ENCODE measurements at regions not wholly inside any gene's neighbourhood (a gene's known extent, or its start where the extent isn't known, plus 50 kb on each side); places are given as distances from the start of the nearest gene placed in this dataset.

DNA sequence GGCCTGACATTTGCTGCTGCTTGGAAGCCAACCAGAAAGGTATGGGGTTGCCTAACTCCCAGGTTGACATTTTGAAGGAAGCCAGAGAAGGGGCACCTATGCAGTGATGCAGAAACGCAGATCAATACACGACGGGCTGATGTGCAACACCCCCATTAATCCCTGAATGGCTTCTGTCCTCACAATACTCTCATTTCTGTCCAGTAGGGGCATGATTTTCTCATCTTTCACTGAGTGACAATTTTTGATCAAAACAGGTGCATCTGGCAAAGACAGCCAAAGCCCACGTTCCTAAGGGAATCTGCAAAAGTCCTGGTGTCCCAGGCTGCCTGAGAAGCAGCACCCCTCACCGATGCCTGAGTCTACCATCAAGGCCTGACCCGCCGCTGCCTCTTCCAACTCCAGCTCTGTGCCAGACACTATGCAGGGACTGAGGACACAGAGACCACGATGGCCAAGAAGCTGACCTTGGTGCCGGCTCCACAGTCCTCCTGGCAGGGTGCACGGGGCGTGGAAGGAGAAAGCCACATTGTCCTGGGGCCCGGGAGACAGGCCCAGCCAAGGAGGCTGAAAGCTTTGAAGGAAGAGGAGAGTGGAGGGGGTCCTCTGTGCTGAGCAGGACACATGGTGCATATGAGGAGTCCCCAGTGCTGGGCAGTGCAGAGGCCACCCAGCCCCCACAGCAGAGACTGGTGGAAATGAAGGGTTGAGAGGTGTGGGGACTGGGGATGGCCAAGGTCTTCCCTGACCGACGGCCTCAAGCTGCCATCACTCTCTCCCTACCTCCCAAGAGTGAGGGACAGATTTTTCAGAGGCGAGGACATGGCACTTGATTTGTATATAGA is 159.6 kb downstream of the NUP210 start:
- Histone ChIP-seq H3K4me3 (ENCODE audit: low read depth, low read length, poor library complexity, severe bottlenecking) (no peak overlapping the region), H3K9me3 (ENCODE audit: low read length) (no peaks in the 10 kb centered on the region), H2AFZ (ENCODE audit: low read length) (no peak overlapping the region), H3K36me3 (ENCODE audit: insufficient read depth, low read length) (no peaks in the 10 kb centered on the region), H3K4me2 (ENCODE audit: low read length) (no peak overlapping the region), H3K4me1 (ENCODE audit: insufficient read depth, low read length, poor library complexity, severe bottlenecking) (peaks cover 17% of the 10 kb centered on the region), H4K20me1 (ENCODE audit: insufficient read depth, low read length) (no peaks in the 10 kb centered on the region), H3K79me2 (ENCODE audit: insufficient read depth, low read depth, low read length) (no peaks in the 10 kb centered on the region), H3K27ac (ENCODE audit: low read depth, low read length, poor library complexity, severe bottlenecking) (no peak overlapping the region), H3K9me2 (ENCODE audit: insufficient read depth, low read length) (no peaks in the 10 kb centered on the region)
- no TSS peak for BruUV-seq (replicated peaks)
- CTCF ChIA-PET (ENCODE audit: unreplicated experiment): no interaction called here
- TF ChIP-seq, protein P1, sequence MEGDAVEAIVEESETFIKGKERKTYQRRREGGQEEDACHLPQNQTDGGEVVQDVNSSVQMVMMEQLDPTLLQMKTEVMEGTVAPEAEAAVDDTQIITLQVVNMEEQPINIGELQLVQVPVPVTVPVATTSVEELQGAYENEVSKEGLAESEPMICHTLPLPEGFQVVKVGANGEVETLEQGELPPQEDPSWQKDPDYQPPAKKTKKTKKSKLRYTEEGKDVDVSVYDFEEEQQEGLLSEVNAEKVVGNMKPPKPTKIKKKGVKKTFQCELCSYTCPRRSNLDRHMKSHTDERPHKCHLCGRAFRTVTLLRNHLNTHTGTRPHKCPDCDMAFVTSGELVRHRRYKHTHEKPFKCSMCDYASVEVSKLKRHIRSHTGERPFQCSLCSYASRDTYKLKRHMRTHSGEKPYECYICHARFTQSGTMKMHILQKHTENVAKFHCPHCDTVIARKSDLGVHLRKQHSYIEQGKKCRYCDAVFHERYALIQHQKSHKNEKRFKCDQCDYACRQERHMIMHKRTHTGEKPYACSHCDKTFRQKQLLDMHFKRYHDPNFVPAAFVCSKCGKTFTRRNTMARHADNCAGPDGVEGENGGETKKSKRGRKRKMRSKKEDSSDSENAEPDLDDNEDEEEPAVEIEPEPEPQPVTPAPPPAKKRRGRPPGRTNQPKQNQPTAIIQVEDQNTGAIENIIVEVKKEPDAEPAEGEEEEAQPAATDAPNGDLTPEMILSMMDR (conservative IDR thresholded peaks at IDR 0.05; ENCODE audit: low read length): peak; percentile 73
- no peak for TF ChIP-seq EZH2phosphoT487 (IDR thresholded peaks at IDR 0.05; ENCODE audit: borderline replicate concordance, low read depth, low read length)
- POLR2A ChIA-PET: no interaction called here
- peak; percentile 38 for DNase-seq (ENCODE audit: low spot score)
- intact Hi-C loops (cut with micrococcal nuclease; ENCODE audit: unreplicated experiment): no loop called here

DNA sequence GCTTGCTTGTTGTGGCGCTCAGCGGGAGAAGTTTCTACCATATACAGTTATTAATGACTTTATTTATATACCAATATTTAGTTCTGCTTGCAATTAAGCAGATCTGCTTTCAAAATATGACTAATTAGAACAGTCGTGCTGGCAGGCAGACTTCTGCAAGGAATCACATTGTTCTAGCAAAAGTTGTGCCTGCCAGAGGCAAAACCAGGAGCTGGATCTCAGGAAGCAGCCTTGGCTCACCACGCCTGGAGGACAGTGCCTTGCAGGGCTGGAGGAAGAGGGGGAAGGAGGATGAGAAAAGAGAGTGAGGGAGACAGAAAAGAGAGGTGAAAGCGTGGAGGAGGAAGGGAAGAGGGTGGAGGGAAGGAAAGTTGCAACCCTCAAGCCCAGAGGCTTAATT is 160.3 kb downstream of the NUP210 start:
- no peaks in the 10 kb centered on the region for H3K36me3 ChIP-seq (ENCODE audit: insufficient read depth, low read length)
- no TSS peak for BruUV-seq (replicated peaks)
- no peak overlapping the region for H3K4me2 ChIP-seq (ENCODE audit: low read length)
- DNase-seq (ENCODE audit: low spot score): no peak
- H3K27ac ChIP-seq (ENCODE audit: low read depth, low read length, poor library complexity, severe bottlenecking): no peak overlapping the region
- H3K4me3 ChIP-seq (ENCODE audit: low read depth, low read length, poor library complexity, severe bottlenecking): no peak overlapping the region
- intact Hi-C loops (cut with micrococcal nuclease; ENCODE audit: unreplicated experiment): no loop called here
- H3K4me1 ChIP-seq (ENCODE audit: insufficient read depth, low read length, poor library complexity, severe bottlenecking): peaks cover 17% of the 10 kb centered on the region
- no peaks in the 10 kb centered on the region for H3K9me3 ChIP-seq (ENCODE audit: low read length)
- TF ChIP-seq, protein P1 (conservative IDR thresholded peaks at IDR 0.05; ENCODE audit: low read length): no peak
- TF ChIP-seq EZH2phosphoT487 (IDR thresholded peaks at IDR 0.05; ENCODE audit: borderline replicate concordance, low read depth, low read length): no peak
- POLR2A ChIA-PET: no interaction called here
- no peak overlapping the region for H2AFZ ChIP-seq (ENCODE audit: low read length)
- CTCF ChIA-PET (ENCODE audit: unreplicated experiment): no interaction called here
- no peaks in the 10 kb centered on the region for H3K9me2 ChIP-seq (ENCODE audit: insufficient read depth, low read length)
- no peaks in the 10 kb centered on the region for H4K20me1 ChIP-seq (ENCODE audit: insufficient read depth, low read length)
- H3K79me2 ChIP-seq (ENCODE audit: insufficient read depth, low read depth, low read length): no peaks in the 10 kb centered on the region

DNA sequence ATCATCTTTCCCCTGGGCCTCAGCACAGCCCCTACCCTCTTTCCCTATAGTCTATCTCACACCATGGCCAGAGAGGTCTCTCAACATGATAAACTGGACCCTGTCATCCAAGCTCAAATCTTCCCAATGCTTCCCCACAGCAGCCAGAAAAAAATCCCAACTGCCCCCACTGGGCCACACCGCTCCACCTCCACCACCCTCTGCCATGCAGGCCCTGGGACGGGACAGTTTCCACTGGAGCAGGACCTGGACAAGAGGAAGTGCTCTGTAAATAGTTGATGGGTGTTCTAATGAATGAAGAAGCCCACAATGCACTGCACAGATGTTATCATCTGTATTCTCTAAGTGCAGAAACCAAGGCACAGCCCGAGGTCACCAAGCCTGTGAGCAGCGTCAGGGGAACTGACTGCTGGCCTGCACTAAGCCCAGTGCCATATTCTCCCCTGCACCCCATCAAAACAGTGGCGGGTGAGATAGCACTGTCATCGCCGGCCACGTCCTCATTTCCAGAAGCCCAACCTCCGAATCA is 161.1 kb downstream of the NUP210 start:
- Histone ChIP-seq H3K27ac (ENCODE audit: low read depth, low read length, poor library complexity, severe bottlenecking) (no peak overlapping the region), H3K36me3 (ENCODE audit: insufficient read depth, low read length) (no peaks in the 10 kb centered on the region), H3K4me1 (ENCODE audit: insufficient read depth, low read length, poor library complexity, severe bottlenecking) (peaks cover 17% of the 10 kb centered on the region), H3K9me2 (ENCODE audit: insufficient read depth, low read length) (no peaks in the 10 kb centered on the region), H3K79me2 (ENCODE audit: insufficient read depth, low read depth, low read length) (no peaks in the 10 kb centered on the region), H3K4me3 (ENCODE audit: low read depth, low read length, poor library complexity, severe bottlenecking) (no peak overlapping the region), H4K20me1 (ENCODE audit: insufficient read depth, low read length) (no peaks in the 10 kb centered on the region), H3K9me3 (ENCODE audit: low read length) (no peaks in the 10 kb centered on the region), H2AFZ (ENCODE audit: low read length) (no peak overlapping the region), H3K4me2 (ENCODE audit: low read length) (no peak overlapping the region)
- CTCF ChIA-PET (ENCODE audit: unreplicated experiment): no interaction called here
- no peak for DNase-seq (ENCODE audit: low spot score)
- TF ChIP-seq, protein P1 (conservative IDR thresholded peaks at IDR 0.05; ENCODE audit: low read length): no peak
- TF ChIP-seq EZH2phosphoT487 (IDR thresholded peaks at IDR 0.05; ENCODE audit: borderline replicate concordance, low read depth, low read length): no peak
- no TSS peak for BruUV-seq (replicated peaks)
- POLR2A ChIA-PET: no interaction called here
- intact Hi-C loops (cut with micrococcal nuclease; ENCODE audit: unreplicated experiment): no loop called here

All from OCI-LY7 (cell line).